HG03060 (cell line): ENCODE measurements at regions not wholly inside any gene's neighbourhood (a gene's known extent, or its start where the extent isn't known, plus 50 kb on each side); places are given as distances from the start of the nearest gene placed in this dataset.

Experiments used
- ATAC-seq: cut with Tn5 transposase; IDR thresholded peaks from one replicate; pipeline ENCODE4 v1.9.1; 2021; ENCODE audit warnings: low read depth, moderate number of reproducible peaks; ENCODE audit not compliant: unreplicated experiment

- no peak for ATAC-seq
These were observed 229.9 kb upstream of the SDK2 start for GRCh38 chr17:73874008-73874720.

GRCh38 chr17:73875346-73875745 is 231.1 kb upstream of the SDK2 start:
- ATAC-seq: no peak

DNA sequence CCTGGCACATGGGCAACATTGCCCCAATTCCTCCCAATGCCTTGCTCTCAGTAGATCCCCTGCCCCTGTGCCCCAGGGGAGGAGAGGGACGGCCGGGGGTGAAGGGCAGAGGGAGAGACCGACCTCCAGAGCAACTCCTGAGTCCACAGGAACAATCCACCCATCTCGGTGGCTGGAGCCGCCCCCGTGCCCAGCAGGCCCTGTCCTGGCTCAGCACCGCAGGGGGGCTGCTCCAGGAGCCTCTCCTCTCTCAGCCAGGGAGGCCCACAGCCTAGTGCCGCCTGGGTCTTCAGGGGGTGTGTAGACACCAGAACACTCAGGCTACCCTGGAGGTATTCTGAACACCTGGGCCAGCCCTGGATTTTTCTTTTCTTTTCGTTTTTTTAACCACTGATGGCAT is 233.7 kb upstream of the SDK2 start:
- ATAC-seq: no peak

- no peak for ATAC-seq
These were observed 234.7 kb upstream of the SDK2 start for GRCh38 chr17:73878923-73879322.

DNA sequence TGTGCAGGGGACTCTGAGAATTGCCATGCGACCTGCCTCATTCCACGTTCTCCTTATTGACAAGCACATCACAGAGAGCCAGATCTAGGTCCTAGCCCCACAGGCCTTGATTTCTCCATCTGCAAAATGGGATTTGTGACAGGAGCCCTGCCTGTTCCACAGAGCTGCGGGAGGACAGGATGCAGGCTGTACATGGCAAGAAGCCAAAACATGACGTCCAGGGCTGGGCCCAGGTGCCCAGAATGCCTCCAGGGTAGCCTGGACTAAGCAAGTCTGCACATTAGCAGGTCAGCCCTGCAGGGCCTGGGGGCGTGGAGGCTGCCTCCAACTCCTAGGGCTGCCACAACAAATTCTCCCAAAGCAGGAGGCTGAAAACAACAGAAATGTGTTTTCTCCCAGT is 235.7 kb upstream of the SDK2 start:
- ATAC-seq: no peak

GRCh38 chr17:73882590-73882989 is 238.3 kb upstream of the SDK2 start:
- ATAC-seq: no peak

DNA sequence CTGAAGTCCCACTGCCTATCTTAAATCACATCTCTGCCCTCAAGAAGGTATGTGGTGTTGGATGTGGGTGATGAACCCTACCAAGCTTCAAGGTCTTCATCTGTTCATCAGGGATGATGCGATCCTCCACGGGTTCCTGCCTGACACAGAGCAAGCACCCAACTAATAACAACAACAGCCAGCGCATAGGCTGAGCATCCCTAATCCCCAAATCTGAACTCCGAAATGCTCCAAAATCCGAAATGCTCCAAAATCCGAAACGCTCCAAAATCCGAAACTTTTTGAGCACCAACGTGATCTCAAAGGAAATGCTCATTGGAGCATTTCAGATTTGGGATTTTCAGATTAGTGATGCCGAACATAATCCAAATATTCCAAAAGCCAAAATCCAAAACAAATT is 238.9 kb upstream of the SDK2 start:
- no peak for ATAC-seq

- no peak for ATAC-seq
These were observed 243.5 kb upstream of the SDK2 start for GRCh38 chr17:73887739-73888138.

DNA sequence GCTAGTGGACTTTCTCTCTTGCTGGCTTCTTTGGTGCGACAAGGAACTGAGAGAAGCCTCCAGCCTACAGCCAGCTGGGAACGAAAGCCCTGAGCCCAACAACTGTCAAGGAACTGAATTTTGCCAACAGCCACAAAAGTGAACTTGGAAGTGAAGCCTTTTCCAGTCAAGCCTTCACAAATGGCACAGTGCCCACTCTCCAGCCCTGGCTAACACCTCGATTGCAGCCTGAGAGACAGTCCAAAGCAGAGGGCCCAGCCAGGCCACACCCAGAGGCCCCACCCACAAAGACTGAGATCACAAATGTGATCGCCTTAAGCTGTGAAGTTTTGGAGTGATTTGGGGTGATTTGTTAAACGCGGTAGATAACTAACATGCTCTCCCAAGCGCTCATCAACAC is 244.6 kb upstream of the SDK2 start:
- no peak for ATAC-seq

DNA sequence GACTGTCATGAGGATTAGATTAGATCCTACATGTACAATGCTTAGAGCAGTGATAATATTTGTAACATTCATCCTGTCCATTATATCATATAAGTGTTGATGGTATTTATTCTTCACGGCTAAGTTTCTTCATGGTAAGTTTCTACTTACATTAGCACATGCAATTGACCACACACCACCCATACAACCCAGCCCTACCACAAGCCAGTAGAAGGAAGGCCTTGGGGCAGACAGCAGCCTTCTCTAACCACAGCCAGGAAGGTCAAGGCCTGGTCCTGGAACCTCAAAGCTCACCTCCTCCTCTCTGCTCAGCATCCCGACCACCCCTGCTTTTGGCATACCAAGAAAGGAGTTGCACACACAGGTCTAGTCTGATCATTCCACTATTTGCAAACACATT is 245.2 kb upstream of the SDK2 start:
- ATAC-seq: no peak

DNA sequence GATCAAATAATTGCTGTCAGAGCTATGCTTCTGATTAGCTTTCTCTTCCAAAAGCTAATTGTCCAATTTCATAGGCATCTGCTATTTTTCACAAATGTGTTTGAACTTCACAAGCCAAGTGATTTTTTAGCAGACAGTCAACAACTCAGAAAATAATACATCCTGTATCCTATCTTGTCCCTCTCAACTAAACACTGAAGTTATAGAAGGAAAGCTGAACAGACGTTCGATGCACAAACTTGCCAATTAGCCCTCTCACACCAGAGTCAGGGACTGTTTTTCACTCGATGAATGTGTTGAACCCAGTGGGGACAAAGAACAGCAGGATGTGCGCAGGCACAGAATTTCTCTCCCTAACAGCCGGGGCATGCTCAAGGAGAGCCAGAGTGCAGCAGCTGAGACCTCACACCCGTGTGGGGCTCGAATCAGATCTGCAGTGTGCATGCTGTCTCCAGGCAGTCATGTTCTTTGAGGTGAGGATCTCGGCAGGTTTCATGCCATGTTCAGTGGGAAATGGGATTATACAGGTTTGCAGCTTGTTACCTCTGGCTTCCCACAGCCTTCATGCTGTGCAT is 246.7 kb upstream of the SDK2 start:
- no peak for ATAC-seq

- ATAC-seq: no peak
These were observed 250.9 kb upstream of the SDK2 start for GRCh38 chr17:73895157-73895556.

- no peak for ATAC-seq
These were observed 252.7 kb upstream of the SDK2 start for GRCh38 chr17:73896966-73897365.

DNA sequence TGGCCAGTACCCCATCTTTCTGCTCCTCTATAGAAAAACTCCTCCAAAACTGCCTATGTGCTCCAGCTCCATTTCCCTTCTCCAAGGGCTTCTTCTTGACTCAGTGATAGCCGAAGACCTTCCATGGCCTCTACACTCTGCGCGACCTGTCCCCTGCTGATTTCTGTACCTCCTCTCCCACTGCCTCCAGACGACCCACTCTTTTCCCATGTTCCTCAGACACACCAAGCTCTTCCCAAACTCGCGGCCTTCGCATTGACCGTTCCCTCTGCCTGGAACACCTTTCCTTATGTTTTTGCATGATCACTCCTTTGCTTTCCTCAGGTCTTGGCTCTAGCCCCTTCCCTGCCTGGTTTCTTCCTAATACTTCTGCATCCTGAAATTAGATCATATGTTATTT is 255.6 kb upstream of the SDK2 start:
- ATAC-seq: no peak

DNA sequence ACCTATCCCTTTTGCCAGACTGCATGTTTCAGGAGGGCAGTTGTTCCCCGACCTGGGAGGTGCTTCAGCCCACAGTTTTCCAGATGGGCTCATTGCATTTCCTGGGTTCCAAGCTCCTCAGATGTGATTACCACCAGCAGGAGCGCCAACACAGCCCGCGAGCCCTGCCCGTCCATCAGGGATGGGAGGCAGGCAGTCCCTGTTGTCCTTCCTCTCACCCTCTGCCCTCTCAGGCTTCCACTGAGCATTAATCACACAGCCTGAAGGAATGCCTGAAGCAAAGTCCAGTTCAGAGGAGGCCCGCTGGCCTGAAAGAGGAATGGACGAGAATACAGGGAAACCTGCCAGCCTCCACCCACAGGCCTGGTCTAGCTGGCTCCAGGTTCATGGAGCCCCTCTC is 256.3 kb upstream of the SDK2 start:
- ATAC-seq: no peak

GRCh38 chr17:73901249-73901648 is 257.0 kb upstream of the SDK2 start:
- no peak for ATAC-seq

- no peak for ATAC-seq
These were observed 257.6 kb upstream of the SDK2 start for GRCh38 chr17:73901661-73902415.

DNA sequence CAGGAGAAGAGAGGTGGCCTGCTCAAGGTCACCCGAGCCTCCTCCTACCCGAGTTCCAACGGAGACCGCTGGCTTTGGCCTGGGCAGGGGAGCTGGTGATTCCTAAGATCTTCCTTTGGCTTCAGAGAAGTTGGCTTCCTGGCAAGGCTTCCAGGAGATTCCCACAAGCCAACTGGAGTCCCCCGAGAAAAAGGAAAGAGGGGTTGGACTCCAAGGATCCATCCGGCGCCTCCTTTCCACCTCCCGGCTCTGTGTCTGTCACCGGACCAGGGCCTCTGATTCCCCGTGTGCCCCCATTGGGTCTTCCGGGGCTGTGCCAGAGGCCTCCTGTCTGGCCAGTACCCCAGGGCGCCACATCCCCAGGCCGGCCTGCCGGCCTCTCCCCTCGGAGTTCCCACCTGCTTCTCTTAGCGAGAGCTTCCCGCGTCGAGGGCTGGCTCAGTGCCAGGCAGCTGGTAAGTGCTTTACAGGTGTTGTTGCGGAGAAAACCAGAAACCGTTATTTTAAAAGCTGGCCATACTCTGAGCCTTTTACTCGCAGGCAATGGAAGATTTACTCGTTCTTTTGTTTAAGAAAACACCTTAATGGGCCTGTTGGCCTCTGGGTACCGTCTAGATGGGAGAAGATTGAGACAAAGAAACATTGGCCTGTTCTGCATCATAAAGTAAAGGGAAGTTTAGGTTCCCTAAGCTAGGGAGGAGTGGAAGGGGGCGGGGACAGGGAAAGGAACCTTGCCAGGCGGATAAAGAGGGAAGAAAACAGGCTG is 258.4 kb upstream of the SDK2 start:
- no peak for ATAC-seq

- ATAC-seq: no peak
These were observed 262.9 kb upstream of the SDK2 start for GRCh38 chr17:73906896-73907870.

- ATAC-seq: no peak
These were observed 264.9 kb upstream of the SDK2 start for GRCh38 chr17:73909186-73909585.
